Endodermal cell (in vitro differentiated cells): ENCODE measurements at regions not wholly inside any gene's neighbourhood (a gene's known extent, or its start where the extent isn't known, plus 50 kb on each side); places are given as distances from the start of the nearest gene placed in this dataset.

Experiments used
- DNase-seq: peaks from one replicate; pipeline ENCODE4 v3.0.0-alpha.2; 2017
- H3K27ac ChIP-seq: 2 replicates; pipeline ENCODE4 v1.5.1; 2013; ENCODE audit warnings: mild to moderate bottlenecking, low read depth, low read length, moderate library complexity
- H3K27me3 ChIP-seq: 2 replicates; pipeline ENCODE4 v1.6.1; 2013; ENCODE audit warnings: mild to moderate bottlenecking, low read length, moderate library complexity; ENCODE audit not compliant: insufficient read depth, control insufficient read depth, poor library complexity, severe bottlenecking
- H3K36me3 ChIP-seq: 2 replicates; pipeline ENCODE4 v1.7.0; 2013; ENCODE audit warnings: mild to moderate bottlenecking, low read length, moderate library complexity; ENCODE audit not compliant: control insufficient read depth, insufficient read depth
- H3K4me1 ChIP-seq: one replicate; pipeline ENCODE4 v1.7.0; 2013; ENCODE audit warnings: low read length; ENCODE audit not compliant: control insufficient read depth, insufficient read depth
- H3K4me3 ChIP-seq: 2 replicates; pipeline ENCODE4 v1.5.1; 2013; ENCODE audit warnings: mild to moderate bottlenecking, low read length, moderate library complexity
- H3K9ac ChIP-seq: 2 replicates; pipeline ENCODE4 v1.6.1; 2013; ENCODE audit warnings: mild to moderate bottlenecking, low read length, moderate library complexity; ENCODE audit not compliant: poor library complexity, severe bottlenecking; ENCODE audit errors: extremely low read depth
- H3K9me3 ChIP-seq: 2 replicates; pipeline ENCODE4 v1.6.1; 2013; ENCODE audit warnings: mild to moderate bottlenecking, low read length, moderate library complexity; ENCODE audit not compliant: control insufficient read depth
- H3K27ac Mint-ChIP-seq: 2 replicates; pipeline ENCODE4 v1.8.0; 2020; ENCODE audit warnings: mixed read lengths
- H3K27me3 Mint-ChIP-seq: 2 replicates; pipeline ENCODE4 v1.8.0; 2021; ENCODE audit warnings: mild to moderate bottlenecking, mixed read lengths; ENCODE audit not compliant: insufficient read depth
- H3K36me3 Mint-ChIP-seq: 2 replicates; pipeline ENCODE4 v1.8.0; 2020; ENCODE audit warnings: low read depth, mixed read lengths
- H3K4me1 Mint-ChIP-seq: 2 replicates; pipeline ENCODE4 v1.8.0; 2020; ENCODE audit warnings: mixed read lengths
- H3K4me3 Mint-ChIP-seq: 2 replicates; pipeline ENCODE4 v1.8.0; 2020; ENCODE audit warnings: mild to moderate bottlenecking, moderate library complexity, mixed read lengths
- H3K9me3 Mint-ChIP-seq: 2 replicates; pipeline ENCODE4 v1.8.0; 2020; ENCODE audit warnings: mild to moderate bottlenecking, mixed read lengths
- CTCF ChIP-seq: fragments of 200-600 bp; sonication (generic); conservative IDR thresholded peaks from 2 replicates; pipeline ENCODE4 v1.5.0; 2021; ENCODE audit warnings: antibody characterized with exemption, mild to moderate bottlenecking
- WGBS, 2 experiments: methylation state at CpG; one replicate each; pipeline versions ENCODE4 v1.1.5 to v1.1.7; 2013; ENCODE audit warnings: missing lambda C conversion rate in 2 of 2, mixed read lengths in 1 of 2; ENCODE audit not compliant: insufficient coverage in 1 of 2, insufficient read length in 1 of 2; 5-methylcytosine and 5-hydroxymethylcytosine counted together

GRCh38 chr17:51355441-51356410 lies 95.4 kb downstream of the UTP18 start:
- Histone ChIP-seq H3K4me1 (no peaks in the 10 kb centered on the region), H3K4me3 (no peak overlapping the region), H3K9ac (no peak overlapping the region), H3K27ac (no peak overlapping the region), H3K27me3 (no peaks in the 10 kb centered on the region), H3K9me3 (no peaks in the 10 kb centered on the region), H3K36me3 (no peaks in the 10 kb centered on the region)
- Mint-ChIP-seq H3K27me3 (no peaks in the 10 kb centered on the region), H3K36me3 (no peaks in the 10 kb centered on the region), H3K27ac (no peak overlapping the region), H3K9me3 (no peaks in the 10 kb centered on the region), H3K4me3 (no peak overlapping the region), H3K4me1 (no peaks in the 10 kb centered on the region)
- TF ChIP-seq CTCF: peak; percentile 17
- 88 to 89% methylated on average over 12 to 18 of the region's 18 CpGs for WGBS, 2 experiments
- no peak for DNase-seq

- Histone ChIP-seq H3K4me1 (no peaks in the 10 kb centered on the region), H3K9me3 (no peaks in the 10 kb centered on the region), H3K27ac (no peak overlapping the region), H3K27me3 (no peaks in the 10 kb centered on the region), H3K9ac (no peak overlapping the region), H3K36me3 (no peaks in the 10 kb centered on the region), H3K4me3 (no peak overlapping the region)
- WGBS, 2 experiments: 89 to 100% methylated on average over 1 to 4 of the region's 4 CpGs
- Mint-ChIP-seq H3K4me3 (no peak overlapping the region), H3K27me3 (no peaks in the 10 kb centered on the region), H3K36me3 (no peaks in the 10 kb centered on the region), H3K4me1 (peaks cover 9% of the 10 kb centered on the region), H3K27ac (no peak overlapping the region), H3K9me3 (no peaks in the 10 kb centered on the region)
- no peak for TF ChIP-seq CTCF
- DNase-seq: no peak
These were observed 98.7 kb downstream of the UTP18 start for GRCh38 chr17:51359055-51359454.

GRCh38 chr17:51362811-51363585 lies 102.7 kb downstream of the UTP18 start:
- Mint-ChIP-seq H3K27ac (no peak overlapping the region), H3K36me3 (no peaks in the 10 kb centered on the region), H3K27me3 (no peaks in the 10 kb centered on the region), H3K9me3 (no peaks in the 10 kb centered on the region), H3K4me3 (no peak overlapping the region), H3K4me1 (peaks cover 9% of the 10 kb centered on the region)
- Histone ChIP-seq H3K27me3 (no peaks in the 10 kb centered on the region), H3K9me3 (no peaks in the 10 kb centered on the region), H3K9ac (no peak overlapping the region), H3K4me3 (no peak overlapping the region), H3K27ac (no peak overlapping the region), H3K36me3 (no peaks in the 10 kb centered on the region), H3K4me1 (no peaks in the 10 kb centered on the region)
- DNase-seq: peak; percentile 69
- TF ChIP-seq CTCF: no peak
- WGBS, 2 experiments: 52 to 66% methylated on average over 5 to 7 of the region's 7 CpGs
